OCI-LY1 (cell line): ENCODE measurements at regions not wholly inside any gene's neighbourhood (a gene's known extent, or its start where the extent isn't known, plus 50 kb on each side); places are given as distances from the start of the nearest gene placed in this dataset.
"Not testable (repeated sequence)": the region's sequence is repeated elsewhere in the genome, so short reads cannot be mapped to it uniquely, and the experiment has no call there.

Experiments
- CTCF ChIP-seq: fragments of 200-600 bp; sonication (generic), shearing (Covaris generic); IDR thresholded peaks from 2 replicates; pipeline ENCODE4 v1.5.1; 2017; ENCODE audit warnings: mild to moderate bottlenecking, antibody characterized with exemption, low read length, moderate library complexity, mixed read lengths
- EZH2 ChIP-seq: fragments of 200-600 bp; sonication (generic), shearing (Covaris generic); IDR thresholded peaks from 2 replicates; pipeline ENCODE4 v1.8.0; 2017; ENCODE audit warnings: borderline replicate concordance, mixed run types, mild to moderate bottlenecking, antibody characterized with exemption, low read length, moderate library complexity, mixed read lengths

GRCh38 chr18:70689765-70690164, 400.9 kb downstream of the SOCS6 start:
- not testable (repeated sequence) for TF ChIP-seq CTCF, EZH2
